ENCODE measurements at regions not wholly inside any gene's neighbourhood (a gene's known extent, or its start where the extent isn't known, plus 50 kb on each side); places are given as distances from the start of the nearest gene placed in this dataset.

- DNase-seq (ENCODE audit: low read depth in 2 of 2) = no peak
Measured at GRCh38 chr13:65036999-65037398, 2193.1 kb downstream of the PCDH9 start.

- no peak for DNase-seq (ENCODE audit: low read depth in 2 of 2)
Measured at GRCh38 chr13:65035302-65035701, 2194.8 kb downstream of the PCDH9 start.

- DNase-seq (ENCODE audit: low read depth in 2 of 2) = no peak
Measured at GRCh38 chr13:65034266-65034665, 2195.9 kb downstream of the PCDH9 start.

- DNase-seq (ENCODE audit: low read depth in 2 of 2) = no peak
Measured at GRCh38 chr13:65032825-65033224, 2197.3 kb downstream of the PCDH9 start.

GRCh38 chr13:65028101-65028500 is 2202.0 kb downstream of the PCDH9 start:
- DNase-seq (ENCODE audit: low read depth in 2 of 2) = no peak

GRCh38 chr13:65026505-65026904 is 2203.6 kb downstream of the PCDH9 start:
- no peak for DNase-seq (ENCODE audit: low read depth in 2 of 2)

- no peak for DNase-seq (ENCODE audit: low read depth in 2 of 2)
Measured at GRCh38 chr13:65011378-65011777, 2218.8 kb downstream of the PCDH9 start.

GRCh38 chr13:64997438-64997837 is 2232.7 kb downstream of the PCDH9 start:
- DNase-seq (ENCODE audit: low read depth in 2 of 2) = no peak

- DNase-seq (ENCODE audit: low read depth in 2 of 2) = no peak
Measured at GRCh38 chr13:64993514-64994164, 2236.5 kb downstream of the PCDH9 start.

GRCh38 chr13:64992314-64992713 is 2237.8 kb downstream of the PCDH9 start:
- DNase-seq (ENCODE audit: low read depth in 2 of 2) = no peak

- DNase-seq (ENCODE audit: low read depth in 2 of 2) = no peak
Measured at GRCh38 chr13:64985075-64985474, 2245.1 kb downstream of the PCDH9 start.

- DNase-seq (ENCODE audit: low read depth in 2 of 2) = no peak
Measured at GRCh38 chr13:64962404-64962803, 2267.7 kb downstream of the PCDH9 start.

GRCh38 chr13:64959276-64959675 is 2270.9 kb downstream of the PCDH9 start:
- no peak for DNase-seq (ENCODE audit: low read depth in 2 of 2)

GRCh38 chr13:64958106-64958505 is 2272.0 kb downstream of the PCDH9 start:
- DNase-seq (ENCODE audit: low read depth in 2 of 2) = no peak

GRCh38 chr13:64938660-64939059 is 2291.5 kb downstream of the PCDH9 start:
- no peak for DNase-seq (ENCODE audit: low read depth in 2 of 2)

- no peak for DNase-seq (ENCODE audit: low read depth in 2 of 2)
Measured at GRCh38 chr13:64937302-64937701, 2292.8 kb downstream of the PCDH9 start.

GRCh38 chr13:64936879-64937278 is 2293.3 kb downstream of the PCDH9 start:
- no peak for DNase-seq (ENCODE audit: low read depth in 2 of 2)

- no peak for DNase-seq (ENCODE audit: low read depth in 2 of 2)
Measured at GRCh38 chr13:64935441-64935840, 2294.7 kb downstream of the PCDH9 start.

GRCh38 chr13:64934569-64935362 is 2295.4 kb downstream of the PCDH9 start:
- no peak for DNase-seq (ENCODE audit: low read depth in 2 of 2)

- DNase-seq (ENCODE audit: low read depth in 2 of 2) = no peak
Measured at GRCh38 chr13:64930636-64931035, 2299.5 kb downstream of the PCDH9 start.

- DNase-seq (ENCODE audit: low read depth in 2 of 2) = no peak
Measured at GRCh38 chr13:64928696-64929499, 2301.2 kb downstream of the PCDH9 start.

GRCh38 chr13:64925727-64926126 is 2304.4 kb downstream of the PCDH9 start:
- no peak for DNase-seq (ENCODE audit: low read depth in 2 of 2)

- DNase-seq (ENCODE audit: low read depth in 2 of 2) = no peak
Measured at GRCh38 chr13:64925284-64925683, 2304.9 kb downstream of the PCDH9 start.
